Activated CD8-positive, alpha-beta memory T cell treated with anti-CD3 and anti-CD28 coated beads, Interleukin-2, amount 10 ng/mL, durations not matched to agents 7 days and 5 days (primary cell): ENCODE measurements at regions not wholly inside any gene's neighbourhood (a gene's known extent, or its start where the extent isn't known, plus 50 kb on each side); places are given as distances from the start of the nearest gene placed in this dataset.

Experiments used
- ATAC-seq: fragments of 150-1000 bp; cut with Tn5 transposase; one replicate; pipeline ENCODE4 v1.10.0; 2021; ENCODE audit warnings: moderate library complexity
- CTCF ChIA-PET: fragments of 350-600 bp; sonication (Branson Sonifier 250); formaldehyde crosslinking; loops from one replicate; lab custom pipeline; 2021; ENCODE audit warnings: antibody characterized with exemption; lab: Charles Lee
- DNase-seq: peaks from one replicate; pipeline ENCODE4 v3.0.0-alpha.2; 2020
- H3K27ac Mint-ChIP-seq: one replicate; pipeline ENCODE4 v1.8.0; 2021; ENCODE audit warnings: mild to moderate bottlenecking, mixed read lengths
- H3K27me3 Mint-ChIP-seq: one replicate; pipeline ENCODE4 v1.8.0; 2021; ENCODE audit warnings: mixed read lengths
- H3K36me3 Mint-ChIP-seq: one replicate; pipeline ENCODE4 v1.8.0; 2021; ENCODE audit warnings: mild to moderate bottlenecking, mixed read lengths
- H3K4me1 Mint-ChIP-seq: one replicate; pipeline ENCODE4 v1.8.0; 2021; ENCODE audit warnings: mixed read lengths
- H3K4me3 Mint-ChIP-seq: one replicate; pipeline ENCODE4 v1.8.0; 2021; ENCODE audit warnings: mild to moderate bottlenecking, moderate library complexity, mixed read lengths
- H3K9me3 Mint-ChIP-seq: one replicate; pipeline ENCODE4 v1.8.0; 2022; ENCODE audit warnings: low read depth, mixed read lengths

DNA sequence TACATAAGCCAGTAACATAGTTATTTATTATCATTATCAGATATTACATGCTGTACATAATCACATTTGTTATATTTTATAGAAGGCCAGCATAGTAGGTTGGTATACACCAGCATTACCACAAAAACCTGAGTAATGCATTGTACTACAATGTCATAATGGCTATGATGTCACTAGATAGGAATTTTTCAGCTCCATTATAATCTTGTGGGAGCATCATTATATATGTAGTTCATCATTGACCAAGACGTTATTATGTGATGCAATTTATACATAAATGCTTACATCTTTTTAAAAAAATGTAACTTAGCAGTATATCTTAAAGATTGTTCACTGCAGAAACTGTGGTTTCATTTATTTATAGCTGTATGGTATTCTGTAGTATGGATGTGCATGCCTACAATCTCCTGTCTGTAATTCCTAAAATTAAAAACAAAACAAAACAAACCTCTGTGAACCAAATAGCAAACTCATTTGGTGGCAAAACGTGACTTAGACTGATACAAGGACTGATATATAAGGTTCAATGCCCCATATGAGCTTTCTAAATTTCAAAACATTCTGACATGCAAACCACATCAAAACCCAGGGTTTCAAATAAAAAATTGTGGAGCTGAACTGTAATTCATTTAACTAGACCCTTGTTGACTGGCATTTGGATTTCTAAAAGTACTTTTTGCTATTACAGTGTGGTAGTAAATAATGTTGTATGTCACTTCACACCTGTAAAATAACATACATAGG is 250.9 kb downstream of the DLEU7 start:
- CTCF ChIA-PET, result interaction anchor here (1.6 kb wide), 1 partner anchor 320 kb away, joined by 4 read pairs; no protein-coding TSS in a partner anchor
- DNase-seq (no peak), ATAC-seq (no peak)
- no peaks in the 10 kb centered on the region for H3K9me3 Mint-ChIP-seq
- H3K4me3 Mint-ChIP-seq, result no peak overlapping the region
- H3K27me3 Mint-ChIP-seq, result no peaks in the 10 kb centered on the region
- H3K27ac Mint-ChIP-seq, result no peak overlapping the region
- H3K4me1 Mint-ChIP-seq, result peaks cover 69% of the 10 kb centered on the region
- peaks cover 1% of the 10 kb centered on the region for H3K36me3 Mint-ChIP-seq

GRCh38 chr13:50593207-50593606 is 250.3 kb downstream of the DLEU7 start:
- Mint-ChIP-seq H3K27ac (peak overlapping the region; percentile 35), H3K4me3 (no peak overlapping the region), H3K36me3 (peaks cover 1% of the 10 kb centered on the region), H3K27me3 (no peaks in the 10 kb centered on the region), H3K4me1 (peaks cover 65% of the 10 kb centered on the region), H3K9me3 (no peaks in the 10 kb centered on the region)
- no peak for DNase-seq
- CTCF ChIA-PET, result no interaction called here
- ATAC-seq, result no peak

DNA sequence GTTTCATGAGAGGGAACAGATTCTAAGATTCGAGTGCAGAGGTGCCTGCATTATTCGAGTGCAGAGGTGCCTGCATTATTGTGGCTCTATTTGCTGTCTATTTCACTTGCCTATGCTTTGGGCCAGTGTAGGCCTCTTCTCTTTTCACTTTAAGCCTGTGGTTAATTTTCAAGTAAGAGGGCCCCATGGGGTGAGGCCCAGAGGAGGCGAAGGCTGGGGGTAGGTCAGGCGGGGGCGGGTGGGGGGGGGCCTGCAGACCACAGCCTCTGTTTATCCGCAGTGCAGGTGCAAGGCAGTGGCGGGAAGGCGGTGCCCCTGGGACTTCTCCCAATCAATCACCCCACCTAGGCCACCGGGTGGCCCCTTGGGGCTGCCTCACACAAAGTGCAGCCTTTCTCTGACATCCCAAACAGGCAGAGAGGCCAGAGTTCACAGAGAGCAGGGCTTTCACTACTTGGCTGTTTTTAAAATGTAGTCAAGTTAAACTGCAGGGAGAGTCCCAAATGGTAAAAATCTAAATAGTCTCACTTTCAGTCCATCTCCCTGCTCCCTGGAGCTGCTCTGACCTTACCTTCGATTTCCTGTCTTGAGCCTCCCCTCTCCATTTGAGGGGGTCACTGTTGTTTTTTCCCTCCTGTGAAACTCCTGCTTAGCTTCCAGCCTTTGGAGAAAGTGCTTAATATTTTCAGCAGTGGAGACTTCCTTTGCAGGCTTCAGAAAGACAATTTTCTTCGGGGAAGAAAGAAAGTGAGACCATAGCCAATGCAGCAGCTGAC is 249.0 kb downstream of the DLEU7 start:
- Mint-ChIP-seq H3K27ac (peak overlapping the region; percentile 83), H3K9me3 (no peaks in the 10 kb centered on the region), H3K4me3 (peak overlapping the region; percentile 30), H3K27me3 (no peaks in the 10 kb centered on the region), H3K36me3 (peaks cover 1% of the 10 kb centered on the region), H3K4me1 (peaks cover 53% of the 10 kb centered on the region)
- CTCF ChIA-PET, result interaction anchor here (0.9 to 1.6 kb wide), 2 partner anchors 142 to 318 kb away, joined by 3 to 7 read pairs; no protein-coding TSS in a partner anchor
- DNase-seq, result peak; percentile 57
- ATAC-seq, result peak; percentile 65

GRCh38 chr13:50595196-50595595 is 248.3 kb downstream of the DLEU7 start:
- Mint-ChIP-seq H3K9me3 (no peaks in the 10 kb centered on the region), H3K27me3 (no peaks in the 10 kb centered on the region), H3K27ac (no peak overlapping the region), H3K4me1 (peaks cover 46% of the 10 kb centered on the region), H3K36me3 (peaks cover 1% of the 10 kb centered on the region), H3K4me3 (no peak overlapping the region)
- no peak for DNase-seq
- CTCF ChIA-PET, result interaction anchor here (0.9 to 1.6 kb wide), 2 partner anchors 142 to 317 kb away, joined by 3 to 7 read pairs; no protein-coding TSS in a partner anchor
- no peak for ATAC-seq

GRCh38 chr13:50596156-50596555 is 247.3 kb downstream of the DLEU7 start:
- Mint-ChIP-seq H3K4me3 (no peak overlapping the region), H3K27me3 (no peaks in the 10 kb centered on the region), H3K36me3 (peaks cover 1% of the 10 kb centered on the region), H3K4me1 (peaks cover 39% of the 10 kb centered on the region), H3K27ac (no peak overlapping the region), H3K9me3 (no peaks in the 10 kb centered on the region)
- CTCF ChIA-PET, result no interaction called here
- DNase-seq (no peak), ATAC-seq (no peak)

- peaks cover 39% of the 10 kb centered on the region for H3K4me1 Mint-ChIP-seq
- CTCF ChIA-PET, result interaction anchor here (0.6 kb wide), 1 partner anchor 152 kb away, joined by 3 read pairs; no protein-coding TSS in a partner anchor
- no peak for DNase-seq
- ATAC-seq, result no peak
- peaks cover 1% of the 10 kb centered on the region for H3K36me3 Mint-ChIP-seq
- no peaks in the 10 kb centered on the region for H3K9me3 Mint-ChIP-seq
- H3K27me3 Mint-ChIP-seq, result no peaks in the 10 kb centered on the region
- no peak overlapping the region for H3K27ac Mint-ChIP-seq
- H3K4me3 Mint-ChIP-seq, result no peak overlapping the region
Observed at GRCh38 chr13:50596776-50597203, 246.7 kb downstream of the DLEU7 start.

GRCh38 chr13:50598338-50598737 is 245.2 kb downstream of the DLEU7 start:
- Mint-ChIP-seq H3K4me1 (peaks cover 32% of the 10 kb centered on the region), H3K4me3 (no peak overlapping the region), H3K27ac (no peak overlapping the region), H3K9me3 (no peaks in the 10 kb centered on the region), H3K27me3 (no peaks in the 10 kb centered on the region), H3K36me3 (peaks cover 1% of the 10 kb centered on the region)
- no peak for ATAC-seq
- CTCF ChIA-PET, result interaction anchor here (1.2 kb wide), 1 partner anchor 85 kb away, joined by 3 read pairs; no protein-coding TSS in a partner anchor
- DNase-seq, result no peak

DNA sequence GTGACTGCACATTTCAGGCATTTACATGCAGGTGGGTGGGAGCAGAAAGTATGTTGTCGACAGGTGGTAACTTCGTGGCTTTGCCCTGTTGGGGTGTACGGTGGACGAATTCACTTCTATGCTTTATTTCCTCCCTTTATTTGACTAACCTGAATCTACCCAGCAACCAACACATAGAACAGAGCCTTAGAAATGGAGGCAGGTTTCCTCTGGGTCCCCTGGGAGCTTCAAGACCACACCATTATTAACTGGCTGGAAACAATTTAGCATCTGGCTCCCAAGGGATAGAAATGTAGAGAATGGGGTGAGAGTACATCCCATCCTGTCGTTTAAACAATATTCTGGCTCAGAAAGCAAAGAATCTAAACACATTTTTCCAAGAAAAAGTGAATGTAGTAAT is 244.4 kb downstream of the DLEU7 start:
- CTCF ChIA-PET, result no interaction called here

GRCh38 chr13:50599927-50600326 is 243.6 kb downstream of the DLEU7 start:
- H3K4me3 Mint-ChIP-seq, result no peak overlapping the region
- peaks cover 19% of the 10 kb centered on the region for H3K4me1 Mint-ChIP-seq
- no peaks in the 10 kb centered on the region for H3K36me3 Mint-ChIP-seq
- no peaks in the 10 kb centered on the region for H3K9me3 Mint-ChIP-seq
- CTCF ChIA-PET, result interaction anchor here (1.5 kb wide), 1 partner anchor 312 kb away, joined by 5 read pairs; no protein-coding TSS in a partner anchor
- no peak overlapping the region for H3K27ac Mint-ChIP-seq
- no peaks in the 10 kb centered on the region for H3K27me3 Mint-ChIP-seq
- DNase-seq, result no peak
- ATAC-seq, result no peak

More for the DNA sequence above, 244.4 kb downstream of the DLEU7 start:
- ATAC-seq (no peak), DNase-seq (no peak)
- no peaks in the 10 kb centered on the region for H3K9me3 Mint-ChIP-seq
- no peaks in the 10 kb centered on the region for H3K36me3 Mint-ChIP-seq
- H3K4me3 Mint-ChIP-seq, result no peak overlapping the region
- H3K27me3 Mint-ChIP-seq, result no peaks in the 10 kb centered on the region
- H3K4me1 Mint-ChIP-seq, result peaks cover 27% of the 10 kb centered on the region
- no peak overlapping the region for H3K27ac Mint-ChIP-seq

DNA sequence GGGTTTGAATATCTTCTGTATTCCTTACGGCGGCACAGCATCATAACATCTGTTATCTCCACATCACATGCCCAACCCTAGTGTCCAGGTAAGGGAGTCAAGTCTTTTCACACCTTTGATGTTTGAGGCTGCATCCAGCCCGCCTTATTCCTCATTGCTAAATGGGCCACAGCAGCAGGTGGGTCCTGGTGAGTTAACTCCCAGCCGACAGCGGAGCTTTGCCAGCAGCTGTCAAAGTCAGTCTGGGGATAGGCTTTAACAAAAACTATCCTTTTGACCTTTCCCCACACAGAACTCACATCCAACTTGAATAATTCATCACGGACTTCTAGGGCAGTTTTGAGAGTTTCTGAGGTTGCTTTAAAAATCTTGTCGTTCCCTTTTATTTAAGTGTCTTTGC is 235.1 kb downstream of the DLEU7 start:
- H3K4me1 Mint-ChIP-seq, result peaks cover 5% of the 10 kb centered on the region
- no peaks in the 10 kb centered on the region for H3K9me3 Mint-ChIP-seq
- ATAC-seq, result no peak
- H3K4me3 Mint-ChIP-seq, result no peak overlapping the region
- no peak overlapping the region for H3K27ac Mint-ChIP-seq
- DNase-seq, result no peak
- CTCF ChIA-PET, result interaction anchor here (0.9 kb wide), 1 partner anchor 17 kb away, joined by 3 read pairs; no protein-coding TSS in a partner anchor
- no peaks in the 10 kb centered on the region for H3K36me3 Mint-ChIP-seq
- peaks cover 22% of the 10 kb centered on the region for H3K27me3 Mint-ChIP-seq

- ATAC-seq, result no peak
- H3K36me3 Mint-ChIP-seq, result no peaks in the 10 kb centered on the region
- CTCF ChIA-PET, result interaction anchor here (0.9 kb wide), 1 partner anchor 18 kb away, joined by 3 read pairs; no protein-coding TSS in a partner anchor
- H3K27me3 Mint-ChIP-seq, result peaks cover 22% of the 10 kb centered on the region
- no peak for DNase-seq
- H3K9me3 Mint-ChIP-seq, result no peaks in the 10 kb centered on the region
- H3K27ac Mint-ChIP-seq, result no peak overlapping the region
- no peak overlapping the region for H3K4me3 Mint-ChIP-seq
- peaks cover 5% of the 10 kb centered on the region for H3K4me1 Mint-ChIP-seq
Observed at GRCh38 chr13:50609011-50609410, 234.5 kb downstream of the DLEU7 start.

GRCh38 chr13:50610238-50610637 is 233.3 kb downstream of the DLEU7 start:
- DNase-seq (no peak), ATAC-seq (no peak)
- no peak overlapping the region for H3K4me3 Mint-ChIP-seq
- peaks cover 5% of the 10 kb centered on the region for H3K4me1 Mint-ChIP-seq
- no peaks in the 10 kb centered on the region for H3K9me3 Mint-ChIP-seq
- H3K27me3 Mint-ChIP-seq, result peaks cover 22% of the 10 kb centered on the region
- CTCF ChIA-PET, result no interaction called here
- H3K36me3 Mint-ChIP-seq, result no peaks in the 10 kb centered on the region
- H3K27ac Mint-ChIP-seq, result no peak overlapping the region

DNA sequence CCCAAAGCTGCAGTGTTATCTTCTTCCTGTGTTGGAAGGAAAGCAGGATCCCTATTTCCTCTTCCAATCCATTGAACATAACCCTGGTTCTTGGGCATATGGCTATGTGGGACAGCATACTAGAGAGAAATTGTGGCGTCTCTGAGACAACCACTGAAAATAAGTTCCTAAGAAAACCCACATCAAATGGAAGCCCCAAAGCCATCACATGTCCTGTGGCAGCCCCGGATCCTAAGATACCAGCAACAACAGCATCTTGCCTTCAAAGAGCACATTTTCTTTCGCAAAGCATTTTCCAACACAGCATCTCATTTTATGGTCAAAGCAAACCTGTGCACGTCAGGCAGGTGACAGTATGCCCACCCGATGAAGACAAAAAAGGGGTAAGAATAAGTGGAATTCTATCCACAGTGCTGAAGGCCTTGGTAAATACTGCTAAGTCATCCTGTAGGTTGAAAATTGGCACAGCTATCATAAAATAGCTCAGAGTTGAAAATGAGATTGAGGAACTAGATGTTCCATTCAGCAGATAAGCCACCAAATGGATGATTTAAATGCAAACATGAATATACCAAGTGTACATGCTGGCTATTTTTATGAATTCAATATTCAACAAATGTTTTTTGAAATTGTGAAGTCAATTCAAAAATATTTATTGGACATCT is 232.2 kb downstream of the DLEU7 start:
- Mint-ChIP-seq H3K36me3 (no peaks in the 10 kb centered on the region), H3K4me1 (peaks cover 7% of the 10 kb centered on the region), H3K27me3 (peaks cover 22% of the 10 kb centered on the region), H3K9me3 (no peaks in the 10 kb centered on the region), H3K4me3 (no peak overlapping the region), H3K27ac (no peak overlapping the region)
- CTCF ChIA-PET, result no interaction called here
- DNase-seq, result no peak
- no peak for ATAC-seq
